ENCODE measurements at regions not wholly inside any gene's neighbourhood (a gene's known extent, or its start where the extent isn't known, plus 50 kb on each side); places are given as distances from the start of the nearest gene placed in this dataset.

GRCh38 chr17:6325741-6326140 is 109.2 kb downstream of the AIPL1 start:
- Histone ChIP-seq H3K4me1 (ENCODE audit: control insufficient read depth, insufficient read depth, low read length, unreplicated experiment) (no peaks in the 10 kb centered on the region), H3K36me3 (ENCODE audit: insufficient read depth, low read length) (no peaks in the 10 kb centered on the region), H3K79me2 (ENCODE audit: control insufficient read depth, insufficient read depth, low read length, unreplicated experiment) (no peaks in the 10 kb centered on the region), H3K27me3 (ENCODE audit: insufficient read depth, low read length) (peaks cover 28% of the 10 kb centered on the region; the same call in 1 of the 2 replicates), H2AFZ (ENCODE audit: low read length, unreplicated experiment) (no peak overlapping the region), H3K27ac (ENCODE audit: low read depth, low read length) (no peak overlapping the region), H3K4me3 (ENCODE audit: low read depth, low read length) (no peak overlapping the region)

GRCh38 chr17:6325051-6325450 is 109.9 kb downstream of the AIPL1 start:
- H2AFZ ChIP-seq (ENCODE audit: low read length, unreplicated experiment): no peak overlapping the region
- no peaks in the 10 kb centered on the region for H3K36me3 ChIP-seq (ENCODE audit: insufficient read depth, low read length)
- no peak overlapping the region for H3K4me3 ChIP-seq (ENCODE audit: low read depth, low read length)
- no peaks in the 10 kb centered on the region for H3K79me2 ChIP-seq (ENCODE audit: control insufficient read depth, insufficient read depth, low read length, unreplicated experiment)
- no peaks in the 10 kb centered on the region for H3K4me1 ChIP-seq (ENCODE audit: control insufficient read depth, insufficient read depth, low read length, unreplicated experiment)
- H3K27ac ChIP-seq (ENCODE audit: low read depth, low read length): no peak overlapping the region
- H3K27me3 ChIP-seq (ENCODE audit: insufficient read depth, low read length): peaks cover 29% of the 10 kb centered on the region; the same call in 1 of the 2 replicates

DNA sequence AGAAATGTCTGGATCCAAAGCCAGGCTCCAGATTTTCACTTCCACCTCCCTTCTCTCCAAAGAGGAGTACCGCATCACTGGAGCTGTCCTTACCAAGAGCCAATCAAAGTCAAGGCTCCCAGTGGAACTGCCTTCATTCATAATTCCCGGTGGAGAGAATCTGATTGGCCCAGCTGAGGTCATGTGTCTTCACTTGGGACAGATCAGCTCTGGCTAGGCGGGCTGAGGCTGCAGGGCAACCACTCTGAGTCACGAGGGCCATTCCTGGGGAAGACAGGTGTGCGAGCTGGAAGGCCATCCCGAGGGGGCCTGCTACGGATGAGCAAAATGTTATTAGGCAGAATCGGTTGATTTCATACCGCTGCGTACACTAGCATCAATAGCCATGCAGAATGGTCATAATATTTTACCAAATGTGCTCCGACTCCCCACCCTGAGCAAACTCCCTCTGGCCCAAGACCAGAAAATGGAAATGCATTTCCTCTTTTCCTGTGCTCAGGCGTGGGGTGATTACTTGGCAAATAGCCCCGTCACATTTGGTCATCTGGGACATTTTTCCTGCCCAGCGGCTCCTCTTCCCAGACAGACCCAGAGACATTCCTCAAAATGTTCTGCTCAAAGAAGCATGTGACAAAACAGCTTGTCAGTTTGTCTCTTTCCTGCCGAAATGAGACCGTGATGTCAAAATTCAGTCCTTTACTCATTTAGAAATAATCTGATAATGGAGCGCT is 111.1 kb downstream of the AIPL1 start:
- Histone ChIP-seq H2AFZ (ENCODE audit: low read length, unreplicated experiment) (no peak overlapping the region), H3K79me2 (ENCODE audit: control insufficient read depth, insufficient read depth, low read length, unreplicated experiment) (no peaks in the 10 kb centered on the region), H3K27me3 (ENCODE audit: insufficient read depth, low read length) (peaks cover 32% of the 10 kb centered on the region; the same call in 1 of the 2 replicates), H3K36me3 (ENCODE audit: insufficient read depth, low read length) (no peaks in the 10 kb centered on the region), H3K27ac (ENCODE audit: low read depth, low read length) (no peak overlapping the region), H3K4me1 (ENCODE audit: control insufficient read depth, insufficient read depth, low read length, unreplicated experiment) (no peaks in the 10 kb centered on the region), H3K4me3 (ENCODE audit: low read depth, low read length) (no peak overlapping the region)

GRCh38 chr17:6322316-6322715 is 112.6 kb downstream of the AIPL1 start:
- Histone ChIP-seq H3K27ac (ENCODE audit: low read depth, low read length) (no peak overlapping the region), H3K27me3 (ENCODE audit: insufficient read depth, low read length) (peaks cover 26% of the 10 kb centered on the region; the same call in 1 of the 2 replicates), H3K79me2 (ENCODE audit: control insufficient read depth, insufficient read depth, low read length, unreplicated experiment) (no peaks in the 10 kb centered on the region), H3K36me3 (ENCODE audit: insufficient read depth, low read length) (no peaks in the 10 kb centered on the region), H2AFZ (ENCODE audit: low read length, unreplicated experiment) (no peak overlapping the region), H3K4me3 (ENCODE audit: low read depth, low read length) (no peak overlapping the region), H3K4me1 (ENCODE audit: control insufficient read depth, insufficient read depth, low read length, unreplicated experiment) (no peaks in the 10 kb centered on the region)

DNA sequence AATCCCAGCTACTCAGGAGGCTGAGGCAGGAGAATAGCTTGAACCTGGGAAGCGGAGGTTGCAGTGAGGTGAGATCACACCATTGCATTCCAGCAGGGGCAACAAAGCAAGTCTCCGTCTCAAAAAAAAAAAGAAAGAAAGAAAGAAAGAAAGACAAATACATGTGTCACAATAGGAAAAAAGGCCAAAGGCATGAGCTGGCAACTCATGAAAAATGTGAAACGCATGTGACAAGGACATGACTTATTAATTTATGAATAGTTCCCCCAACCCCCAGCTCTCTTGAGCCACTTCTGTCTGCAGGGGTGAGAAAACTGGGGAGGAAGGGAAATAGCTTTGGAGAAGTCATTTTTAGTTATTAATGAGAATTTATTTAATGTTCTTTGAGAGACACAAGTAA is 120.6 kb downstream of the AIPL1 start:
- Histone ChIP-seq H3K27ac (ENCODE audit: low read depth, low read length) (no peak overlapping the region), H2AFZ (ENCODE audit: low read length, unreplicated experiment) (no peak overlapping the region), H3K36me3 (ENCODE audit: insufficient read depth, low read length) (no peaks in the 10 kb centered on the region), H3K4me3 (ENCODE audit: low read depth, low read length) (no peak overlapping the region), H3K27me3 (ENCODE audit: insufficient read depth, low read length) (no peaks in the 10 kb centered on the region), H3K79me2 (ENCODE audit: control insufficient read depth, insufficient read depth, low read length, unreplicated experiment) (no peaks in the 10 kb centered on the region), H3K4me1 (ENCODE audit: control insufficient read depth, insufficient read depth, low read length, unreplicated experiment) (no peaks in the 10 kb centered on the region)

DNA sequence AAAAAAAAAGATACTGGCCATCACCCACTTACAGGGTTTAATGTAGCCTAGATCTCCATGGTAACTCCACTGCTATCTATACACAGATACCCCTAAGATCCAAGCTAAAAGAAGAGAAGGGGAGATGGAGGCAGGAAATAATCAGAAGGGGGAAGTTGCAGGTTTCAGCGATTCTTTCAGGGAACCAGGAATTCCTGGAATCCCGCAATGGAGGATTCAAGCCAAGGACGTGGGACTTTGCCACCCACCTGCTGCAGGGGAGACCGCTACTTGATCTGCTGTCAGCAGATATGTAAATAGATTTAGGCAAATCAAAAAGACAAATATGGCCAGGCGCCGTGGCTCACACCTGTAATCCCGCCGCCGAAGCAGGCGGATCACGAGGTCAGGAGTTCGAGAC is 121.1 kb downstream of the AIPL1 start:
- H2AFZ ChIP-seq (ENCODE audit: low read length, unreplicated experiment): no peak overlapping the region
- H3K4me3 ChIP-seq (ENCODE audit: low read depth, low read length): no peak overlapping the region
- H3K4me1 ChIP-seq (ENCODE audit: control insufficient read depth, insufficient read depth, low read length, unreplicated experiment): no peaks in the 10 kb centered on the region
- H3K79me2 ChIP-seq (ENCODE audit: control insufficient read depth, insufficient read depth, low read length, unreplicated experiment): no peaks in the 10 kb centered on the region
- H3K36me3 ChIP-seq (ENCODE audit: insufficient read depth, low read length): no peaks in the 10 kb centered on the region
- no peak overlapping the region for H3K27ac ChIP-seq (ENCODE audit: low read depth, low read length)
- no peaks in the 10 kb centered on the region for H3K27me3 ChIP-seq (ENCODE audit: insufficient read depth, low read length)

- Histone ChIP-seq H2AFZ (ENCODE audit: low read length, unreplicated experiment) (no peak overlapping the region), H3K36me3 (ENCODE audit: insufficient read depth, low read length) (no peaks in the 10 kb centered on the region), H3K4me1 (ENCODE audit: control insufficient read depth, insufficient read depth, low read length, unreplicated experiment) (no peaks in the 10 kb centered on the region), H3K27ac (ENCODE audit: low read depth, low read length) (no peak overlapping the region), H3K79me2 (ENCODE audit: control insufficient read depth, insufficient read depth, low read length, unreplicated experiment) (no peaks in the 10 kb centered on the region), H3K27me3 (ENCODE audit: insufficient read depth, low read length) (no peaks in the 10 kb centered on the region), H3K4me3 (ENCODE audit: low read depth, low read length) (no peak overlapping the region)
These were observed 128.1 kb downstream of the AIPL1 start for GRCh38 chr17:6306820-6307219.

DNA sequence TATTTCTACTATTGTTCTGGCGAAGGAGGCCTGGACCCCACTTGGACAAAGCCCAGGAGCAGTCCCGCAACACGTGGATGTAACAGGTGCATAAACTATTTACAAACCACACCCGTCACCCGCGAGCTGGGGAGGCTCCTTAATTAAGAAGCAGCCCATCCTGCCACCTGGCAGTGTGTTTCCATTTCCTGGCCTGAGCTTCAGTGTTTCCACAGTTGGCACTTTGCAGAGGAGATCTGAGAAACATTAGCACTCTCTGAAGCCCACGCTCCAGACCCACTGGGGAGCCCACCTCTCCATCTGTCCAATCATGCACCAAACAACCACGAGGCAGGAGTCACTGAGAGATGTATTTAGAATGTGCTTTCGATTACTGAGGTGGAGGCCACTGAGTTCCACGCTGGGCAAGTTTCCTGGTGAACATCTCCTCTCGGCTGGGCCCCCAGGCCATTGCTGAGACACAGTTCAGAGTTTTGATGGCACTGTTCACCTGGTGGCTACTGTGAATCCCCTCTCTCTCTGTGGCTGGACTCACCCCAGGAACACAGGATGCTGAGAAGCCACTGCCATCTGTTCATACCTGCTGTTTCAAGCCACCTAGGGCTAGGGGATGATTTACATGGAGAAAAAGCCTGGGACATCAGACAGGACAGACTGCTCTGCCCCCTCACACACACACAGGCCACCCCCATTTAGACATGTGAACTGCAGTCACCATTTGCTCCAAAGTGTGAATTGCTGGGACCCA is 129.1 kb downstream of the AIPL1 start:
- H2AFZ ChIP-seq (ENCODE audit: low read length, unreplicated experiment): no peak overlapping the region
- no peak overlapping the region for H3K27ac ChIP-seq (ENCODE audit: low read depth, low read length)
- no peaks in the 10 kb centered on the region for H3K4me1 ChIP-seq (ENCODE audit: control insufficient read depth, insufficient read depth, low read length, unreplicated experiment)
- no peaks in the 10 kb centered on the region for H3K79me2 ChIP-seq (ENCODE audit: control insufficient read depth, insufficient read depth, low read length, unreplicated experiment)
- no peaks in the 10 kb centered on the region for H3K36me3 ChIP-seq (ENCODE audit: insufficient read depth, low read length)
- no peak overlapping the region for H3K4me3 ChIP-seq (ENCODE audit: low read depth, low read length)
- H3K27me3 ChIP-seq (ENCODE audit: insufficient read depth, low read length): no peaks in the 10 kb centered on the region

DNA sequence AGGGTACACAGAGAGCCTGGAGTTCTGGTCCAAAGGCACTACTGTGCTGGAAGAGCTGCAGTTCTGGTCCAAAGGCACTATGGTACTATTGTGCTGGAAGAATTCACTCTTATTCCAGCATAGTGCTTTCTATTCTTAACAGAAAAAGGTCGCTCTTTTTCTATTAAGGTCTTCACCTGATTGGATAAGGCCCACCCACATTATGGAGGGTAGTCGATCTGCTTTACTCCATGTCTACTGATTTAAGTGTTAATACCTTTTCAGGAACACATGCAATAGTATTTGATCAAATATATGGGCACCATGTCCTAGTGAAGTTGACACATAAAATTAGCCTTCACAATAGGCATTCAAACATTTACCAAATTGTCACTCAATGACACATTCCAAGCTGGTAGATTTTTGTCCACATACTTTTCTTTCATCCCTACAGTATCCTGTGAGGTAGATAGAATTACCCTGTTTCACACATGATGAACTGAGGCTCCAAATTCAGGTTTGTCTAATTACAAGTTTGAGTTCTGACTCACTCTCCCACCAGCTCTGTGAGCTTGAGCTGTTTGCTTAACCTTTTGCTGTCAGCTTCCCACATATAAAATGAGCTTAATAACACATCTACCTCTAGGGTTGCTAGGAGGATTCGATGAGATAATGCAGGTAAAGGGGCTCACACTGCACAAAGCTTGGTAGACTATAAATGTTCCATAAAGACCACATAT is 129.9 kb downstream of the AIPL1 start:
- Histone ChIP-seq H3K27ac (ENCODE audit: low read depth, low read length) (no peak overlapping the region), H3K79me2 (ENCODE audit: control insufficient read depth, insufficient read depth, low read length, unreplicated experiment) (no peaks in the 10 kb centered on the region), H2AFZ (ENCODE audit: low read length, unreplicated experiment) (no peak overlapping the region), H3K27me3 (ENCODE audit: insufficient read depth, low read length) (no peaks in the 10 kb centered on the region), H3K36me3 (ENCODE audit: insufficient read depth, low read length) (no peaks in the 10 kb centered on the region), H3K4me3 (ENCODE audit: low read depth, low read length) (no peak overlapping the region), H3K4me1 (ENCODE audit: control insufficient read depth, insufficient read depth, low read length, unreplicated experiment) (no peaks in the 10 kb centered on the region)

DNA sequence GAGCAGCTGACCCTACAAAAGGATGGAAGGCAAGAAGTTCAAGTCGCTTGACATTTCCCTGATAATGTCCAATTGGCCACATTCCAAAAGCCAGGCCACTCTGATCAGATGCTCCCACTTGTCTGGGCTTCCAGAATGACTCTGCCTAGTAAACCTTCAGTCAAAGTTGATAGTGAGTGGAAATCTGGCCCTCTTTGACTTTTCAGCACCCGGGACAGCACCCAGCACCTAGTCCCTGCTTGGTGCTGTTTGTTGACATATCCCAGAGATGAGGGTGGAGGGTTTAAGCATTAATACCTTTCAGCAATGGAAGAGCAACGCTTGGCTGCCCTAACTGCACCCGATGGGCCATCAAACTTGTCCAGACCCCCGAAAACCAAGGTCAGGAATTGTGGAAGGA is 131.3 kb downstream of the AIPL1 start:
- H3K27ac ChIP-seq (ENCODE audit: low read depth, low read length): no peak overlapping the region
- H3K36me3 ChIP-seq (ENCODE audit: insufficient read depth, low read length): no peaks in the 10 kb centered on the region
- H3K4me1 ChIP-seq (ENCODE audit: control insufficient read depth, insufficient read depth, low read length, unreplicated experiment): no peaks in the 10 kb centered on the region
- H3K27me3 ChIP-seq (ENCODE audit: insufficient read depth, low read length): no peaks in the 10 kb centered on the region
- no peak overlapping the region for H3K4me3 ChIP-seq (ENCODE audit: low read depth, low read length)
- no peaks in the 10 kb centered on the region for H3K79me2 ChIP-seq (ENCODE audit: control insufficient read depth, insufficient read depth, low read length, unreplicated experiment)
- no peak overlapping the region for H2AFZ ChIP-seq (ENCODE audit: low read length, unreplicated experiment)

All from ACC112 (cell line).